ENCODE measurements at regions not wholly inside any gene's neighbourhood (a gene's known extent, or its start where the extent isn't known, plus 50 kb on each side); places are given as distances from the start of the nearest gene placed in this dataset.

DNA sequence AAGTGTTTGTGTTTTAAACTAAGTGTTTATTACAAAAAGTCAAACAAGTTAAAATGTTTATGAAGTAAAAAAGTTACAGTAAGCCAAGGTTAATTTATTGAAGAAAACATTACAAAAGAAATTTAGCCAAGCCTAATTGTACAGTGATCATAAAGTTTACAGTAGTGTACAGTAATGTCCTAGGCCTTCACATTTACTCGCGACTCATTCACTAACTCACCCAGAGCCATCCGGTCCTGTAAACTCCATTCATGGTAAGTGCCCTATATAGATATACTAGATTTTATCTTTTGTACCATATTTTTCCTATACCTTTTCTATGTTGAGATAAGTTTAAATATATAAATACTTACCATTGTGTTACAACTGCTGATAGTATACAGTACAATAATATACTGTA, 481.8 kb upstream of the TENM4 start:
- Histone ChIP-seq H2BK20ac (ENCODE audit: low read depth, low read length) (no peak overlapping the region), H2AK9ac (replicated peaks; ENCODE audit: low read depth, low read length, poor library complexity) (no peak overlapping the region), H3K23ac (ENCODE audit: low read depth, low read length) (no peak overlapping the region), H3K27ac (ENCODE audit: insufficient read depth, low read length) (no peak overlapping the region), H2AK5ac (ENCODE audit: low read depth, low read length) (no peak overlapping the region), H3K36me3 (ENCODE audit: control insufficient read depth, insufficient read depth, low read length) (no peaks in the 10 kb centered on the region), H4K8ac (ENCODE audit: low read depth in 2 of 2, low read length in 2 of 2) (no peak overlapping the region), H3K79me1 (ENCODE audit: low read depth in 1 of 2, low read length in 2 of 2) (no peaks in the 10 kb centered on the region), H2AFZ (replicated peaks; ENCODE audit: low read length, poor library complexity) (no peak overlapping the region), H3K14ac (replicated peaks; ENCODE audit: low read depth, low read length) (no peak overlapping the region), H3K4ac (ENCODE audit: low read depth, low read length) (no peak overlapping the region), H3K4me2 (ENCODE audit: low read depth, low read length) (no peak overlapping the region), H2BK5ac (ENCODE audit: low read depth, low read length, poor library complexity, severe bottlenecking) (no peak overlapping the region), H3K9me3 (ENCODE audit: control insufficient read depth, insufficient read depth, low read length) (no peaks in the 10 kb centered on the region), H3K56ac (ENCODE audit: extremely low read depth, insufficient read depth, low read length) (no peak overlapping the region), H3K27me3 (ENCODE audit: control insufficient read depth, insufficient read depth, low read length) (no peaks in the 10 kb centered on the region), H3K4me1 (ENCODE audit: control insufficient read depth, insufficient read depth, low read length) (no peaks in the 10 kb centered on the region), H3K9me1 (ENCODE audit: insufficient read depth, low read length) (no peaks in the 10 kb centered on the region), H3K4me3 (ENCODE audit: insufficient read depth, low read depth, low read length) (no peak overlapping the region), H4K20me1 (ENCODE audit: insufficient read depth, low read length) (no peaks in the 10 kb centered on the region), H2BK15ac (ENCODE audit: low read depth, low read length) (no peak overlapping the region), H3K18ac (ENCODE audit: low read depth, low read length) (no peak overlapping the region), H3K9ac (ENCODE audit: low read depth, low read length) (no peak overlapping the region), H4K91ac (ENCODE audit: insufficient read depth, low read depth, low read length) (no peak overlapping the region), H2BK120ac (ENCODE audit: low read depth, low read length) (no peak overlapping the region), H4K5ac (ENCODE audit: low read depth, low read length) (no peak overlapping the region)
- ChIA-PET POLR2A (ENCODE audit: unreplicated experiment) (no interaction called here), CTCF (no interaction called here)
- peak; percentile 56 for DNase-seq
- ATAC-seq (ENCODE audit: low read depth) = peak; percentile 86
- no TSS peak for BruUV-seq (replicated peaks)
- WGBS, 2 experiments (ENCODE audit: extremely low coverage in 2 of 2, insufficient read length in 1 of 2) = no CpG with 5 or more reads among the region's 3 CpGs
- in situ Hi-C loops (cut with MboI; ENCODE audit: low sequenced_read_pairs) = no loop called here
- dilution Hi-C loops (cut with HindIII; ENCODE audit: low sequenced_read_pairs, unreplicated experiment) = no loop called here
- TF ChIP-seq MAZ (IDR thresholded peaks at IDR 0.05; ENCODE audit: borderline replicate concordance, low read depth, low read length) (no peak), SMC3 (IDR thresholded peaks at IDR 0.05; ENCODE audit: low read depth, low read length) (no peak), BHLHE40 (IDR thresholded peaks at IDR 0.05; ENCODE audit: low read depth, low read length) (no peak), FOS (IDR thresholded peaks at IDR 0.05; ENCODE audit: low read depth, low read length) (no peak), NFE2L2 (IDR thresholded peaks at IDR 0.05; ENCODE audit: low read depth, low read length) (no peak), CHD1 (IDR thresholded peaks at IDR 0.05; ENCODE audit: low read depth, low read length) (no peak), MAFK (IDR thresholded peaks at IDR 0.05; ENCODE audit: low read depth, low read length) (no peak), RCOR1 (IDR thresholded peaks at IDR 0.05; ENCODE audit: insufficient replicate concordance, low read length) (no peak), POLR2A (IDR thresholded peaks at IDR 0.05; ENCODE audit: low read depth, low read length) (no peak), CTCF (conservative IDR thresholded peaks at IDR 0.05; ENCODE audit: low read depth, low read length) (no peak), RAD21 (IDR thresholded peaks at IDR 0.05; ENCODE audit: low read length) (no peak), RFX5 (IDR thresholded peaks at IDR 0.05; ENCODE audit: low read depth, low read length) (no peak), CEBPB (IDR thresholded peaks at IDR 0.05; ENCODE audit: low read depth, low read length) (no peak), MXI1 (IDR thresholded peaks at IDR 0.05; ENCODE audit: borderline replicate concordance, low read depth, low read length) (no peak)
- TF ChIP-seq, protein P1, sequence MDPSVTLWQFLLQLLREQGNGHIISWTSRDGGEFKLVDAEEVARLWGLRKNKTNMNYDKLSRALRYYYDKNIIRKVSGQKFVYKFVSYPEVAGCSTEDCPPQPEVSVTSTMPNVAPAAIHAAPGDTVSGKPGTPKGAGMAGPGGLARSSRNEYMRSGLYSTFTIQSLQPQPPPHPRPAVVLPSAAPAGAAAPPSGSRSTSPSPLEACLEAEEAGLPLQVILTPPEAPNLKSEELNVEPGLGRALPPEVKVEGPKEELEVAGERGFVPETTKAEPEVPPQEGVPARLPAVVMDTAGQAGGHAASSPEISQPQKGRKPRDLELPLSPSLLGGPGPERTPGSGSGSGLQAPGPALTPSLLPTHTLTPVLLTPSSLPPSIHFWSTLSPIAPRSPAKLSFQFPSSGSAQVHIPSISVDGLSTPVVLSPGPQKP (IDR thresholded peaks at IDR 0.05; ENCODE audit: borderline replicate concordance, low read depth, low read length) = no peak
- TF ChIP-seq, protein P2, sequence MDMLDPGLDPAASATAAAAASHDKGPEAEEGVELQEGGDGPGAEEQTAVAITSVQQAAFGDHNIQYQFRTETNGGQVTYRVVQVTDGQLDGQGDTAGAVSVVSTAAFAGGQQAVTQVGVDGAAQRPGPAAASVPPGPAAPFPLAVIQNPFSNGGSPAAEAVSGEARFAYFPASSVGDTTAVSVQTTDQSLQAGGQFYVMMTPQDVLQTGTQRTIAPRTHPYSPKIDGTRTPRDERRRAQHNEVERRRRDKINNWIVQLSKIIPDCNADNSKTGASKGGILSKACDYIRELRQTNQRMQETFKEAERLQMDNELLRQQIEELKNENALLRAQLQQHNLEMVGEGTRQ (IDR thresholded peaks at IDR 0.05; ENCODE audit: low read depth, low read length) = no peak
- intact Hi-C loops (cut with micrococcal nuclease) = no loop called here
